GM19467 (cell line): ENCODE measurements at regions not wholly inside any gene's neighbourhood (a gene's known extent, or its start where the extent isn't known, plus 50 kb on each side); places are given as distances from the start of the nearest gene placed in this dataset.
"Not testable (repeated sequence)": the region's sequence is repeated elsewhere in the genome, so short reads cannot be mapped to it uniquely, and the experiment has no call there.

Experiments used
- ATAC-seq: cut with Tn5 transposase; IDR thresholded peaks from one replicate; pipeline ENCODE4 v1.9.1; 2021; ENCODE audit warnings: mild to moderate bottlenecking, moderate library complexity; ENCODE audit not compliant: unreplicated experiment

DNA sequence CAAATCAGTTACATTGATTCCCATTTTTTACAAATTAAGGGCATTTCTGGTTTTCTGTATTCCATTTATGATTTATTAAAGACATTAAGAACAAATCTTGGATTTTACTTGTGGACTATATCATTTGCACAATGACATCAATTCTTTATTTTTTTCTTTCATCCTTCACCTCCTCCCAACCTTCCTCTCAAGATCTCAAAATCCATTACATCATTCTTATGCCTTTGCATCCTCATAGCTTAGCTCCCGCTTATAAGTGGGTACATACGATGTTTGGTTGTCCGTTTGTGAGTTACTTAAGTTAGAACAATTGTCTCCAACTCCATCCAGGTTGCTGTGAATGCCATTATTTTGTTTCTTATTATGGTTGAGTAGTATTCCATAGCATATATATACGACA, 752.8 kb downstream of the CD109 start:
- ATAC-seq, result no peak

DNA sequence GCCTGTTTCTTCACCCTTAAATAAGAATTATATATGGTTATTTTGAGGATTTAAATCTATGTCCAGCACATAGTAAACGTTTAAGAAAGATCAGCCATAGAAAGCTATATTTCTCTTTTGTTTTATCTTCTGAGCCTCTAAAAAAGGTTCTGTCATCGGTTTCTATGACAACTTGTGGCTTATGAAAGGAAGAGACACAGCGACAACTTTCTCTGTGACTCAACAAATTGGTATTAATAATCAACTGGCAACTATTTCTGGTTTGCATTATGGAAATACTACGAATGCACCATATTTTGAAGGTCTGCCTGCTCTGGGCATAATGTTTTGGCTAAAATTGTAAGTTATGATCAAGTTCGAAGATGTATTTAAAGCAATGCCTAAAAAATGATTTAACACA, 751.0 kb downstream of the CD109 start:
- ATAC-seq, result peak; percentile 89

DNA sequence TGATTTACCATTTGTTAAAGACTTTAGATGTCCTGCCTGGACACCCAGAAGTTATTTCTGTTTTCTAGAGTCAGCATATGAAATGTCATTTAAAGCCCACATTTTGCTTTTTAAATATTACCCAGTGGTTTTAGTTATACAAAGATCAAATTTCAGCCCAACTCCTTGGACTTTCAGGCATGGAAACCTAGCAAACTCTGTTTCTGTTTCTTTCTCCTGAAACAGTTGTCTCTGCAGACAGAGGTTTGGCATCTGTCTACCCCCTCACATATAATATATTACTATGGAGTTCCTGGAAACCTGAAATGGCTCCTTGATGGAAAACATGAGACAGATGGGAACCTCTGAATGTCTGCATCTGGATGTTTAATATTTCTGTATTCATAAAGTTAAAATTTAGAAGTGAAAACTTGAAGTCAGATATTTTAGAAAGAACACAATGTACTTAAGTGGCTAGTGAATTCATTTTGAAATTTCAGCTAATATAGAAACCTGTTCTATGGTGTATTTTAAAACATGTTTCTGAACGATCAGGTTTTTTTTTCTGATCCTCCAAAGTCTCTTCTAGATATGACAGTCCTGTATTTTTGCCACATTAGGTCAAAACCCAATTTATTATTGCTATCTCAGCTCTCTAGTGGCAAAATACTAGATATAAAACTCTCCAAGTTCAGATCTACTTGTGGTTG, 743.3 kb downstream of the CD109 start:
- no peak for ATAC-seq

DNA sequence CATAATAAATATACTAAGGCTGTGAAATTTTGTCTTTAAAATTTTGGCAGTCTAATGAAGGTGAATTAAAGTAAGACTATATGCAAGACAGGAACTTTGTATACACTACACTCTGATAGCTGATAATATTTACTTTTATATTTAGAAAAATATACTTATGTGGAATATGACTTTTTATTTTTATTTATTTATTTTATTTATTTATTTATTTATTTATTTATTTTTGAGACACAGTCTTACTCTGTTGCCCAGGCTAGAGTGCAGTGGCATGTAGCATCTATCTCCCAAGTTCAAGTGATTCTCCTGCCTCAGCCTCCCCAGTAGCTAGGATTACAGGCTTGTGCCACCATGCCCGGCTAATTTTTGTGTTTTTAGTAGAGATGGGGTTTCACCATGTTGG, 742.4 kb downstream of the CD109 start:
- not testable (repeated sequence) for ATAC-seq

DNA sequence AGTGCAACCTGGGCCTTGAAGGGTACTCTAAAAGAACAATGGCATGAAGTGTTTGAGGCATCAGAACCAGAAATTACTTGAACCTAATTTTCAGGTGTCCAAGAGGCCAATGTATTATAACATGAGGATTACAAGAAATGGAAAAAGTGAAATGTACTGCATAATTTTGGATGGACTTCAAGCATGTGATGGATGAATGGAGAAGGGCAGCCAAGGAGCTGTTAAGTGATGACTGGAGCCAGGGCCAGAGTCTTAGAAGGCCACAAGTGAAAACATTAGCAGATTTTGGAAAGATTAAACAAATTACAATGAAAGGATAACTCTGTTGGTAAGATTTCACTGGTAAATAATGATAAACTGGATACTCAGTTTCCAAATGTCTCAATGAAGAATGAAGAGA, 738.2 kb downstream of the CD109 start:
- no peak for ATAC-seq

DNA sequence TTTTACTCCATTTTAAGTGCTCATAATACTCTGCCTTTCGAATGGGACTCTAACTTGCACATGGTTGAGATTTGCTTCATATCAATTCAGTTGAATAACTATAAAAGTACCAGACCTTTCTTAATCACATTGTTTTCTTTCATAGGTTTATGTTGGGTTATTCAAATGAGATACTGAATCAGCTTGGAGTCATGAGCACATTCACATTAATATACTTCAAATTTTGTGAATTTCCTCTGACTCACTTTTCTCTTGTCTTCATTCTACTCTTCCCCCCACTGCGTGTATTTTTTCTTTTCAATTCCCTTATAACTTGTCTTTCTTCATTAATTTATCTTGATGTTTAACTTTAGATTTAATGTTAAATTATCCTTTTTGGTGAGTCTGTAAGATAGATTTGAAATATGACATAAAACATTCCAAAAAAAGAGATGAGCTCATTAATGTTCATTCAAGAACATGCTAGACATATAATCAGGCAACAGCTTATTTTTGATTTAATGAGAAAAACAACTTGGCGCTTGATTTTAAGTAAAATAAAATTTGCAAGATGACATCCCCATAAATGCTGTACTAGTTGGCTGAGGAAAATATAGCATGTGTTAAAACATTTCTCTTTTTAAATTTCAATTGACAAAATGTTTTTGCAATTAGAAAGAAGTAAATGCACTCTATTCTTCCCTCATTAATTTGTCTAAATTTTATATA, 736.0 kb downstream of the CD109 start:
- ATAC-seq, result no peak

DNA sequence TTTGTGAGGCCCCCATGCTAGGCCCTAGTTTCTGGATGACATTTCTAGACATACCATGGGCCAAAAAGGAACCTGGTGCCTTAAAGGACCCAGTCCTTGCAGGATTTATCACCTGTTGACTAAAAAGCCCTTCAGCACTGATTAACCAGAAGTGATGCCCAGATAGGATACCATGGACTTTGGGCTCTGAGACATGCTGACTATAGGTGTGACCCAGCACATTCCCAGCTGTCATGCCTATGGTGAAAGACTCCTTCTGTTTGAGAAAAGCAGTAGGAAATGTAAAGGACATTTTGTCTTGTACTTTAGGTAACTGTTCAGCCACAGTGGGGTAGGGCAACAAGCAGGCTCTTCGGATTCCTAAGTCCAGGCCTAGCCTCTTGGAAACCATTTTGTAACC, 724.2 kb downstream of the CD109 start:
- no peak for ATAC-seq

DNA sequence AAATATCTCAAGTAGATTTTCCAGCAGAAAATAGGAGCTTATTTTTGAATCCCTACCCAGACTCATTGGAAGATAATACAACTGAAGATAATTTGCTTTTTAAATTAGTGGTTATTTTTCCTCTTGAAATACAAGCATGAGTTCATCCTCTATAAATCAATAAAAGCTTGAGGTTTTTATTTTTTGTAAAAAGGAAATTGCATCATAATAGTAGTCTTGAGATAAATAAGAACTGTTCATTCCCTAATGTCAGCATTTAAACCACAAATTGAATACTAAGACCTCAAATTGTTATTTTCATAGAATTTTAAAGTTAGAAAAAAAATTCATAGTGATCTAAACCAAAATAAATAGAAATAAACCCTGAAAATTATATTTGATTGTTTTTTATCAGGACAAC, 719.1 kb downstream of the CD109 start:
- no peak for ATAC-seq

DNA sequence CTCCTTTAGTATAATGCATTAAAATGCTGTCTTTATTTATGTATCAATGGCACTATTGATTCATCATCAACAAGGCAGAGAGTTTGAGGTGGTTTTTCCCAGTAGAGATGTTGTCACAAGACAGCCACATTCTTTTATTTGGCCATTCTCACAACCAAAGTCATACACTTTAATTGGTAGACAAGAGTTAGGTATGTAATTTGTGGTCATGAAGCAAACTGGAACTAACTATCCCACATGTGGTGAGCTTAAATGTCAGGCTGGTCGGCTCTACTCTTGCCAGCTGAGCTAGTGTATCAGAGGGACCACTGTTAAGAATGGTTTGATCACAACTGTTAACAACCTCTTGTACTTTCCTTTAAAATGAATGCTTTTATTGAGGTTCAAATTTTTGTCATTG, 714.6 kb downstream of the CD109 start:
- no peak for ATAC-seq

DNA sequence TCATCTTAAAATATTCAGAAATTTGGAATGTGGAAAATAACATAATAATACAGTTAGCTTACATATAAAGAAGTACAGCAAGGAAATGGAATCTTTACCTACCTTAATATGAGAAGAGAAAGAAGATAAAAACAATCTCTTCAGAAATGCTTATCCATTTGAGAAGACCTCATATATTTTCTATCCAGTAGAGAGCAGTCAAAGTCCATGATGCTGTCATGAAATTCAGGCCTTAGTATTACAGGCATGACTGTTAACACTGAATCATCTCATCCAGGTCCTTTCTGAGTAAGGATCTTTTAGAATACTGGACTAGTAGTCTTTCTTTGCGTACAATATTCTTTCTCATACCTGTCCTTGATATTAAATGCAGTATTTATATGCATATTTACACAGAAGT, 713.4 kb downstream of the CD109 start:
- peak; percentile 77 for ATAC-seq

DNA sequence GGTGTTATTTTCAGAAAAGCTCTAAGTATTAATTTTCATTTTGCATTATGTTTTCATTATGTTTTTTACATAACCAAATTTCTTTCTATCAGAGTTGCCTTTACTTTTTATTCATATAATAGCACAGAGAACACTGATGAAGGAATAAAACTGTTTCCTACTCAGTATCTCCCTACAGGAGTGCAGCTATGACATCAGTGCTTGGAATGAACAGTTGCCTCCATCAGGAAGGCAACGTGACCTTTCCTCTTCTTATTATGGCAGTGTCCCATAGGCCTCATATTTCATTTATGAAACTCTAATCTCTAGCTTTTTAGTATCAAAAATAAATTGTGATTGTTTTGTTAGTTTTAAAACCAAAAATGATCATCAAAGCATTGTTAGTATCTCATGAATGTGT, 712.8 kb downstream of the CD109 start:
- ATAC-seq, result no peak

DNA sequence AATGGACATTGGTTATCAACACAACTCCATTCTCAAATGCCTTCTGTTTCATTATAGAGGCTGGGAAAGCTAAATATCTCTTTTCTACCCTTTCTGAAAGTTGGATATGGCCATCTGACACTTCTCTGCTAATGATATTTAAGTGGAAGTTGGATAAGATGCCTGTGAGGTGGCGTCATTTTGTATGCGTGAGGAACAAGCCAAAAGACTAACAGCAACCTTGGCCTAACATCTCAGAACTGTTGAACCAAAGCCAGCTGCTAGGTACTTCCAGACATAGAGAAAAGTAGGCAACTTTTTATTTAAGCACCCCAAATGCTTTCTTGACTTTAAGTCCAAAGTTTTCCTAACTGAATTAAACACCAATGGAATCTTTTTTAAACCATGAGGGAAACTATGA, 708.4 kb downstream of the CD109 start:
- no peak for ATAC-seq

DNA sequence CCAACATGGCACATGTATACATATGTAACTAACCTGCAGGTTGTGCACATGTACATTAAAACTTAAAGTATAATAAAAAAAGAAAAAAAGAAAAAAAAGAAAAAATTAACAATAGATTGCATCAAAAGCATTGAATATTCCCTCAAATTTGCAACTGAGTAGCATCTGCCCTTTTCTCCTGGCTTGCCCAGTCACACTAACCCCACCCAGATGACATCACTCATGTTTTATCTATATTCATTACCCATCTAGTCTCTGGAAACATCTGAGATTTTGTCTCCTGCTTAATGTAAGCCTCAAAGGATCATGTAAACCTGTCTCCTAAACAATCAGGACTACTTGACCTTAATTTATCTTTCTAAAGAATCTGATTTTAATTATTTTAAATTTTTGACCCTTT, 706.8 kb downstream of the CD109 start:
- no peak for ATAC-seq

DNA sequence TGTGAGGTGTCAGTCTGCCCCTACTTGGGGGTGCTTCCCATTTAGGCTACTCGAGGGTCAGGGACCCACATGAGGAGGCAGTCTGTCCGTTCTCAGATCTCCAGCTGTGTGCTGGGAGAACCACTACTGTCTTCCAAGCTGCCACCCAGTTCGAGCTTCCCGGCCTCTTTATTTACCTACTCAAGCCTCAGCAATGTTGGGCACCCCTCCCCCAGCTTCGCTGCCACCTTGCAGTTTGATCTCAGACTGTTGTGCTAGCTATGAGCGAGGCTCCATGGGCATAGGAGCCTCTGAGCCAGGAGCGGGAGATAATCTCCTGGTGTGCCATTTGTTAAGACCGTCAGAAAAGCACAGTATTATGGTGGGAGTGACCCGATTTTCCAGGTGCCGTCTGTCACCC, 682.4 kb downstream of the CD109 start:
- ATAC-seq, result not testable (repeated sequence)

DNA sequence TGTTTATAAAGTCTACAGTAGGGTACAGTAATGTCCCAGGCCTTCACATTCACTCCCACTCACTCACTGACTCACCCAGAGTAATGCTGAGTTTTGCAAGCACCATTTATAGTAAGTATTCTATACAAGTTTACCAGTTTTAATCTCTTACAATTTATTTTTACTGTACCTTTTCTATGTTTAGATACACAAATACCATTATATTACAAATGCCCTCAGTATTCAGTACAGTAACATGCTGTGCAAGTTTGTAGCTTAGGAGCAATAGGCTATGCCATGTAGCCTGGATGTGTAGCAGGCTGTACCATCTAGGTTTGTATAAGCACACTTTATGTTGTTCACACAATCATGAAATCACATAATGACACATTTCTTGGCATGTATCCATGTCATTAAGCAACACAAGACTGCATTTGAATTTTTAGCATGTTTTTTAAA, 673.6 kb downstream of the CD109 start:
- ATAC-seq, result no peak

DNA sequence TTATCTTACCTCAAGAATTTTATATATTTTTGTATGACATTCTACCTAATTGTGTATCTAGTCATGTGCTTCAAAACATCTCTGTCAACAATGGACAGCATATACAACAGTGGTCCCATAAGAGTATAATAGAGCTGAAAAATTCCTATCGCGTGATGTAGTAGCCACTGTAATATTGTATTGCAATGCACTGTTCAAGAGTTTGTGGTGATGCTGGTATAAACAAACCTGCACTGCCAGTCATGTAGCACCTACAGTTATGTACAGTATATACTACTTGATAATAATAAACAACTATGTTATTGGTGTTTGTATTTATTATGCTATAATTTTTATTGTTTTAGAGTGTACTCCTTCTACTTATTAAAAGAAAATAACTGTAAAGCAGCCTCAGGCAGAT, 672.7 kb downstream of the CD109 start:
- ATAC-seq, result no peak

DNA sequence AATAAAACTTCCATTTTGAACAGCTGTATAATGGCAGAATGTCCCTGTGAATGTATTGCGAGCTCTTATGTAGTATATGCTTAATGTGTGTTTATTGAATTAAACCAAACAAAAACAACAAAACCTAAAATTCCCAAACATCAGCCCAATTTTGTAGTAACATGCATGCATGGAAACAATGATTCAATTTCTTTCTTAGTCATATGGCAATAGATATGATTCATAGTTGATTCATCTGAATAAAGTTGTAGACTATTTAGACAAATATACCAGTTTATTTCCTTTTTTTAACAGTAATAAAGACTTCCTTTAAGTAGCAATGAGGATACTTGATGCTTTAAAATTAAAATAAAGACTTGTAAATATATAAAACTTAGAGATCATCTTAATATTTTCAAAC, 670.6 kb downstream of the CD109 start:
- ATAC-seq, result no peak

DNA sequence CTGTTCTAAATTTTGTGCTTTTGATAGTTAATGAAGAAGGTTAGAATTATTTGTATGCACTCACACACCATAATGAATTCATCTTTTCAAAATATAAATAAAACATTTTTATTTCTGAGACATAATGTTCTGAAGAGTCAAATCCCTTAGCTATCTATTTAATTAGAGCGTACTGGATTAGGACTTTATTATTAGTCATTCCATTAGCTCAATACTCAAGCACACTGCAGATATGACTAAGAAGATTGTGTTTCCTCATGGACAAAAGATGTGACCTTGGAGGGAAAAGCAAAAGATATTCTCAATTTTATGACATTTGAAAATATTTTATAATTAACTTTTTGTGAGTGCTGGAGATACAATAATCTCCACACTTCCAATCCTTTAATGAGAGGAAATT, 666.4 kb downstream of the CD109 start:
- ATAC-seq, result no peak

DNA sequence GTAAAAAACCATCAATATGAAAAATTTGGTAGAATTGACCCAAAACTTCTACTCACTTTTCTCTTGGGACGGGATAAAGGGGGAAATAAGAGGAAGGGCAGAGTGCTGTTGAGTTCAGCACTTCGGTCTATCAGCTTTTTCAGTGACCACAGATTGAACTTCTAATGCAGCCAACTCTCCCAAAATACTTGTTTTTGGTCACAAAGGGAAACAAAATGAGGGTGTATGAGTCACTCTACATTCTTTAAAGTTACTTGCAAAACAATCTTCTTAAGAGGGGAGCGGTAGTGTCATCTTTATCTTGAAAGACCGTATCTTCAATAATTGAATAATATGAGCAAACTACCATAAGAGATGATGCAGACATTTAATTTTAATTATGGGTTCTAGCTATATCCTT, 661.3 kb downstream of the CD109 start:
- no peak for ATAC-seq

DNA sequence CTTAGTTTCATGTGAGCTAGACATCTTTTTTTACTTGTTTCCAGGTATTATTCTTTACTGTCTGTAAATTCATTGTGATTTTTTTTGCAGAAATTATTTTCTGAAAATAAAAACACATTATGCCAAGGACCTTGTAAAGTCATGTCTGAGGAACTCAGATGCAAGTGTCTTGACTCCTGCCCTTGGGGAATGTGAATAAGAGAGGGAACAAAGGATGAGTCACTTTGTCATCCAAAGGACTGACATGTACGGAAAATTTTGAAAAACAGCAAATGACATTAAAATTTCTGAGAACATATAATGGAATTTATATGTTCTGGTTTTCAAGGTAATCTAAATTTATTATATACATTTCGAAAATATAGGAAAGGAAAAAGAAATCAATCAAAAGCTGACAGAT, 660.4 kb downstream of the CD109 start:
- no peak for ATAC-seq

DNA sequence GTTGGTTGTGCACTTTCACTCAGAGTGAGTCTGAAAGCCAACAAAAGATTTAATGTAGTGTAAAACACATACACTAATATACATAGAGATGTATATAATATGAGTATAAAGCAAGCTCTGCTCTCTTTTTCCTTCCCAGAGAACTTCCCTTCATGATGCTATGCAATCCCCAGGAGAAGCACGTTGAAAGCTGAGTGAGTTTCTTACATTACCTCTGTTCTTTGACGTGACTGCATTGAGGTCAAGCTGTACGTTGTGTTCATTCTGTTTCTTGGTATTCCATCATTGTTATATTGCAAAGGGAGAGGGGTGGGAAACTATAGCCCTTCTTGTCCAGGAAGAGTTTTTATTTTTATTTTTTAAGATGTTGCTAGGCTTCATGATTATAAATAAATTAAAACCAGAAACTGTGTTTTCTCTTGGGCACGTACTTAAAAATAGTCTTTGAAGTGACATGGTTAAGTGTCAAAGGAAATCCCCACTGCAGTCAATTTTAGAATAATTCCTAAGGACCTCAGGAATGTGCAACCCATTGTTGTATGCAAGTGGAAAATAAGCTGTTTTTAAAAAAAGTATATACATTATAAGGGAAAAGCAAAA, 651.0 kb downstream of the CD109 start:
- no peak for ATAC-seq

DNA sequence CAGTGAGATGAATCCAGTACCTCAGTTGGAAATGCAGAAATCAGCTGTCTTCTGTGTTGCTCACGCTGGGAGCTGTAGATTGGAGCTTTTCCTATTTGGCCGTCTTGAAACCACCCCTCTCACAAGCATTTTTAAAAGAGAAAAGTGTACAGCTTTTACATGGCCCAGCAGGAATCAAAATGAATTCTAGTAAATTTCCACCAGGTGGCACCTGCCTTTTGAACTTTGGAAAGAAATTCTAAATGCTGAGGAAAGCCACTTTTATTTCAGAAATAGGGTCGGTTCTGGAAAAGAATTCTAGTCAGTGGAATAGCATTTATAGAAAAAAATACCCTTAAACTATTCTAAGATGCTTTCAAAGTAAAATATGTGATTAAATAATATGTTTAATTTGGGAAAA, 647.8 kb downstream of the CD109 start:
- no peak for ATAC-seq
